Epidermal melanocyte (primary cell): ENCODE measurements at regions not wholly inside any gene's neighbourhood (a gene's known extent, or its start where the extent isn't known, plus 50 kb on each side); places are given as distances from the start of the nearest gene placed in this dataset.

Source experiments
- DNase-seq: peaks from one replicate; pipeline ENCODE4 v3.0.0; 2011; ENCODE audit warnings: low spot score; ENCODE audit not compliant: insufficient read length

- DNase-seq = no peak
Observed at GRCh38 chr9:90433398-90433941, 209.2 kb downstream of the DIRAS2 start.

DNA sequence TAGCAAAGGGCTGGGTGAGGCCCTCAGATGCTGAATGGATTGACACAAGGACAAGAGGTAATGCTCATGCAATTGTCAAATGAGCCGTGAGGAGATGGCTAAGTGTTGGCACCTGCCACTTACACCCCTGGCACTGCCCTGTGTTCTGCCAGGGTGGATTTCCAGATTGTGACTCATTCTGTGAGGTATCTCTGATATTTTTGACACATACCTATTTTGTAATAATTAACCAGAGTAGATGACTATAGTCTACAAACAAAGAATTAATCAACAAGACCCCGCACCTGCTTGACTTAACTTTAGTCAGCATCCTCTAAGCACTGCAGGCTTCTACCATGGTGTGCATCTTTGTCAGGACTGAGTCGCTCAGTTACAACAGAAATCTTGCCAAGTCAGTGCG lies 200.8 kb downstream of the DIRAS2 start:
- DNase-seq = no peak

DNA sequence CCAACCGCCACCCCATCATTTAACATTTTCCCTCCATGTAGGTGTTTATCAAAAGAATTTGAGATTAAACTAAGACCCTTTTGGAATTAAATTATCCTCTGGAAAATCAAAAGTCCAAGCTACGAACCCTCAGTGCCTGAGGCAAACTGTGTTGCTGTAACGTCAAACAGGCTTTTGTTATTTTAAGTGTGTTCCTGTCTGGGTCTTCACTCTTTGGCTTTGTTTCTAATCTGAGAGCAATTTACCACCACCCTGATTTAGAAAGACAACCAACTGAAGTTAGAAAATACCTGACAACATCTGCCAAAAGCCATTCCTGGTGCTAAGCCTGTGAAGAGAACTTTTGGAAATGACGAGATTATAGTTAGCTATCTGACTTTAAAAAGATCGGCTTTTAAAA lies 199.9 kb downstream of the DIRAS2 start:
- no peak for DNase-seq

DNA sequence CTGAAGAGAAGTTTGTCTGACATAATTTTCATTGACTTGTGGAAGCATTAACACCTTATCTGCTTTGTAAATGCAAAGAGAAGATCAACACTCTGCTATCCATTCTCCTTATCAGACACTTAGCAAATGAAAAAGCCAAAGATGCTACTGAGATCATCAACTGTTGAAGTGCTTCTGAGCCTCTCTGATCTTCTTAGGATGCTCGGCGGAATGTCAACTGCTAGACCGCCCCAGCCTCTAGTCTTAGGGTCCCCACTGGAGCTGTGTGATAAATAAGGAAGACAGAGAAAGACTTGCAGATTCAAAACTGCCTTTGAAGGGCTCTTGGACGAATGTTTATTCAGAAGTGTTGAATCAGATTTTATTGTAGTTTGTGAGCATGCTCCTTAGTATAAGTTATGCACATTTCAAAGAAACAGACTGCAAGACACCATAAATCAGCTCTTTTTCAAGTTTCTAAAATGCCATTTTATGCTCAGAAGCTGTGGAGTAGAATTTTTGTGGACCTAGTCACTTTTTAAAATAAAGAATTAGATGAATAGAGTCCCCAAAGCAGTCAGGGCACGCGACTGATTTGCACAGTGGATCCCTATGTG lies 197.9 kb downstream of the DIRAS2 start:
- DNase-seq = no peak

GRCh38 chr9:90445391-90445790 lies 197.2 kb downstream of the DIRAS2 start:
- no peak for DNase-seq

DNA sequence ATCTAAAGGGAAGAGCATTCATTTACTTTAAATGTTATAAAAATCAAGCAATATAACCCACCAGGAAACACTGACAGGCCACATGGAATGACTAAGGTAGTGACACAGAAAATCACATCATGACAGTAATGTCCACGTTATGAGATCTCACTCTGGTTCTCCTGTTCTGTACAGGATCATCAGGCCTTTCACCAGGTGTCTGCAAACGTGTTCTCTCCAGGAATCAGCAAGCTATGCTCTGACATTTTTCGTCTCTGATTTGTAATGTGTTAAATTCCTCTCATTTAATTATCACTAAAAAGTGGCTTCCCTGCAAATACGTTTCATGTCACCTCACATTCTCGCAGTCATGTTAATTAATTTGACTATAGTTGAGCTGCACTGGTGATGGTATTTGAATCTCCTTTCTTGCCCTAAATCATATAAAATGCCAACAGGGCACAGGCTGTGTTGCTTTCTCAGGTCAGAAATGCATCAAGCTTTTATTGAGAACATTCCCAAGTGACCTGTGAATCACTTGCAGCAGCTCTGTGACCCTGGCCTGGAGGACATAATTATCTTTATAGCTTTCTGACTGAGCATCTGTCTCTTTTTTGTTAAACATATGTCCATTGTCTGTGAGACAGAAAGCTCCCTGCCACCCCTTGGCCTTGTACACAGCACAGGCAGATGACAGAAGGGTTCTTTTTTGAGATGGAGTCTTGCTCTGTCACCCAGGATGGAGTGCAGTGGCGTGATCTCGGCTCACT lies 196.2 kb downstream of the DIRAS2 start:
- no peak for DNase-seq

- DNase-seq = no peak
Observed at GRCh38 chr9:90447773-90448172, 194.9 kb downstream of the DIRAS2 start.

GRCh38 chr9:90449213-90449925 lies 193.3 kb downstream of the DIRAS2 start:
- DNase-seq = no peak

DNA sequence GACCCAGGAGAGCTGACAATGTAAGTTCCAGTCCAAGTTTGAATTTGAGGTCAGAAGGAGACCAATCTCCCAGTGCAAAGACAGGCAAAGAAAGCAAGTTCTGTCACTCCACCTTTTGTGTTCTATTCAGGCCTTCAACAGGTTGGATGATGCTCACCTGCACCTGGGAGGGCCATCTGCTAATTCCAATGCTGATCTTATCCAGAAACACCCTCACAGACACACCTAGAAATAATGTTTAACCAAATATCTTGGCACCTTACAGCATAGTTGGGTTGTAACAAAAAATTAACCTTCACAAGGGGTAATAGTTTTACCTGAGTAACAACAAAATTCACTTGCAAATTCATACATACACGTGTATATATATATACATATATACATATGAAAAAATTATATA lies 190.8 kb downstream of the DIRAS2 start:
- DNase-seq = no peak

DNA sequence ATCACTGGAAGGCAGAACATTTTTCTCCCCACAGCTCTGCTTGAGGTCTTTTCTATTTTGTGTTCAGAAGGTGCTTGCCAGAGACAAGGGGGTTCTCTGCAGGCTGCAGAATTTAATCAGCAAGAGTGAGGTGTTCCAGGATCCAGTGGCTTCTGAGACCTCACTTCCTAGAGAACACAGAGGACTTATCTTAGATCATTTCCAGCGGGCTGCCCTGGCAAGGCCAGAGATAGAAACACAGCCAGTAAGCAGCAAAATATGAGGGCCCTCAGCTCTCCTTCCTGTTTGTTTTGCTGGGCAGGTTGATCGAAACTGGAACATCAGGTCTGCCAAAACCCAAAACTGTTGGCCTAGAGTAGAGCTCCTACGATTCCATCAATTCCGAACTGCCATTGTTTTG lies 187.3 kb downstream of the DIRAS2 start:
- no peak for DNase-seq

- DNase-seq = no peak
Observed at GRCh38 chr9:90457386-90458190, 185.0 kb downstream of the DIRAS2 start.

DNA sequence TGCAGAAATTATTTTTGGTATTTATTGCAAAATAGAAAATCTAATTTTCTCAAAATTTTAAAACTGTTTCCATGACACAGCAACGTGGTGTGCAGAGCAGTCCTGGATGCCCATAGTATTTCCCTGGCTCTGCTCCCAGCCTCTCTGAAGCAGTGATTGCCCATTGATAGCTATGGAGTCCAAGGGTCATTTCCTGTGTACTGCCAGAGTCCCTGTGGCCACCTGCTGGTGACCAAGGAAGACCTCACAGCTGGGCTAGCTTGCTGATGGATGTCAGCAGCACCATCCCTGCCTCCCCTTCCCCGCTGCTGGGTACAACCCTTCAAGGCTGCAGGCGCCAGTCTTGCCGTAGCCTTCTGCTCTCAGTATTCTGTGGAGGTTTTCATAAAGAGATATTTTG lies 184.1 kb downstream of the DIRAS2 start:
- DNase-seq = no peak

DNA sequence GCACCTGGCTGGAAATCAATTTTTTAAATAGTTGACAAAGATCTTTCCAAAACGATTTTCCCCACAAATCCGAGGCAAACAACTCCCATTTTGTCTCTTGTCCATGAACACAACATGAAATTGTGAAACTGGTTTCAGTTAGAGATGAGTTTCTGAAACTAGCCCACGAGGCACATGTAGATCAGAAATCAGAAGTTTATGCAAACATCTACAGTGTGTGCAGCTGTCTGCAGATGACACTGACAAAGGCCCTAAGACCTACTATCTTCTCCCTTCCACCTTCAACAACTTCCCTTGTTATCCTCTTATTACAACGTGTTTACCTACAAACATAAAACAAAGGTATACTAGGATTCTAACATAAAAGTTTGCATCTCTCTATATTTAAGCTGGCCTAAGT lies 183.3 kb downstream of the DIRAS2 start:
- DNase-seq = no peak

DNA sequence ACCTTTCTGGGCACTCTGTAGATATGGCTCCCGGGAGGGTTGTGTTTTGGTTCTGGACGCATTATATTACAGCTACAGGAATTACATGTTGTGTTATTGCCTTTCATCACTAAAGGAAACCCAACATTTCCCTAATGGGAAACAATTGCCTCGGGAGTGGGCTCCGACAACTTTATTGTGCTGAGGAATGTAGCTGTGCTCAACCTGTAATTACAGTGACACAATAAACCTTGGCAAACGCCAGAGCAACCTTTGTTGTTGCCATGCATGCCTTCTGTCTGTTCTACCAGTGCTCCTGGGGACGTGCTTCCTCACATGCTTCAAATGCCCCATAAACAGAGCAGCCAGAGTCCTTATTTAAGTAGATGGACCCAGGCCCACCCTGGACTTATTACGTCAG lies 182.4 kb downstream of the DIRAS2 start:
- DNase-seq = no peak

DNA sequence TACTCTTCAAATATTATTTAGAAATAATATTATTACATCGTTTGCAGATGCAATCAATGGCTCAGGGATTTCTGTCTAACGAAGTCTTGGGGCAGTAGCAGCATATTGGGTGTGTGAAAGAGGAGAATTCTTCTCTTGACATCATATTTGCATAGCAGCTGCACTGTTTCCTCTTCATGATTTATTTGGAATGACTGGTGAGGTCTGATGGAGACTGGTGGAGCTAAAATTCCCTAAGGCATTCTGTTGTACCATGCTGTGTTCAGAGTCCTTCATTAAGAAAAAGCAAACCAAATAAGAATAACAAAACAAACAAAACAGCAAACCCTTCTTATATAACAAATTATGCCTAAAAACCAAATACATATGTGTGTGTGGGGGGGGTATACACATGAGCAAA lies 177.6 kb downstream of the DIRAS2 start:
- DNase-seq = no peak

DNA sequence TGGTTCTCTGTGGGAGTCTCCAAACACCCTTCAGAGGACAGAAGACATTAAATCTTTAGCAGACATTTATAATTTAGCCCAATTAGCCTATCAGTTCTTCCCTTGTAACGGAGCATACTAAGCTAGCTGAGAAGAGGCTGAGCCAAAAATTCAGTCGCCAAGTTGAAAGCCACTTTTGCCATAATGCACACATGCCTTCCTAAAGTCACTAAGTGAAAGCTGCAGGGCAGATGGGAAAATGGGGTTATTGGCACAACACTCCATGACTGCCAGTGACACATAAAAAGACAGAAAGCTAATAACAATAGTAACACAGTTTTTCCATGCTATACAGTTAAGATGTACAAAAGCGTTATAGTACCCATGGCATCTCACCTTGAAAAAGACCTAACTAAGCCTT lies 176.2 kb downstream of the DIRAS2 start:
- no peak for DNase-seq

- DNase-seq = no peak
Observed at GRCh38 chr9:90469435-90469834, 173.2 kb downstream of the DIRAS2 start.

DNA sequence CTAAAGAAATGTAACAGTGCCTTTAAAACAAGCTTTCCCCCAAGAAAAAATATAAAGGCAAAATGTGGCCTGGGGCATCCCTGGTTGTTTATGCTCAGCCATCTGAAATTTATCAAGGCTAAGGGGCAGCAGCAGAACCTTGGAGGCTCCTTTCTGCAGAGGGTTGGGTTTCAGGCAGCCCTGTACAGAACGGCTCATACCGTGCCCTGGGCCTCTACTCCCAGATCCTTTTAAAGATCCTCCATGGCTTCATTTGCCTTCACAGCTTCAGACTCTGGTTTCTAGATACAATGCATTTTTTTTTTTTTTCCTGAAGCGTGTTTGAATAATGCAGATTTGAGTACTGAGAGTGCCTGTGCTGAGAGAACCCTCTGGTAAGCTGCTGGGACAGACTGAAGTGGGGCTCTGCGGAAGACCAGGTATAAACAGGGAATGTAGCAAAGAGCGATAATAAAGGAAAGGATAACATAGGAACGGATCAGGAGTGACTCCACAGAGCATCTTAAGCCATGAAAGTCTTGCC lies 172.7 kb downstream of the DIRAS2 start:
- no peak for DNase-seq

DNA sequence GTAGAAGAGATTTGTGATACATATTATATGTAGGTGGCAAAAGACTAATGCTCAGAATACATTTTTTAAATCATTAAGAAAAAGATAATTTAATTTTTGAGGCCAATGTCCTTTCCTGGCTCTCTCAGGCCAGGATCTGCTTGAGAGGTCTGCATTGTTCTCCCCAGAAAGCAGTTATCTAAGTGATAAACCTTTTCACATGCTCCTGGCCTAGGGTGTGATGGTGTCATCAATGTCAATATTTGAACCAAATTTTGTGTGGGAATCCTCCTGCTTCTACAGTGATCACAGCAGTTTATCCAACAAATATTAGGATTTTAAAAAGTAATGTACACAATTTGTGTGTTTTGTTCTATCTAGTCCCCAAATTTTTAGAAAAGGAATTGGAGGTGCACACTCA lies 166.6 kb downstream of the DIRAS2 start:
- no peak for DNase-seq

GRCh38 chr9:90477535-90477934 lies 165.1 kb downstream of the DIRAS2 start:
- no peak for DNase-seq

- no peak for DNase-seq
Observed at GRCh38 chr9:90478821-90479220, 163.8 kb downstream of the DIRAS2 start.
